ENCODE measurements at regions not wholly inside any gene's neighbourhood (a gene's known extent, or its start where the extent isn't known, plus 50 kb on each side); places are given as distances from the start of the nearest gene placed in this dataset.

DNA sequence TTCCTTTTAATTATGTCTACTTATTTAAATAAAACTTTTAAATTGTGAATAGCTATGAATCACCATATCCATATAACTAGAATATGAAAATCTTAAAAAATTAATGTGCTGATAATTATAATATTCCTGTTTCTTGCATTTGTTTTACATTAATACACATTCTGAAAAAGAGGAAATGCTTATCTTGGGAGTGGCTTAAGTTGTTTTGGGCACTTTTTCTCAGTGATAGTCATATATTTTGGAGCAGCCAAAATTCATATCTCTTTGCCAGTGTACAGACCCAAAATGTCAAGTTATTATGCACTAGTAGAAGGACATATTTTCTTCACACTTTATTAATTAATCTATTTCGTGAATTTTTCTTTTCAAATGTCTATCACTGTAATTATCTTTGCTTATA lies 838.5 kb downstream of the USP25 start:
- no peak for DNase-seq

DNA sequence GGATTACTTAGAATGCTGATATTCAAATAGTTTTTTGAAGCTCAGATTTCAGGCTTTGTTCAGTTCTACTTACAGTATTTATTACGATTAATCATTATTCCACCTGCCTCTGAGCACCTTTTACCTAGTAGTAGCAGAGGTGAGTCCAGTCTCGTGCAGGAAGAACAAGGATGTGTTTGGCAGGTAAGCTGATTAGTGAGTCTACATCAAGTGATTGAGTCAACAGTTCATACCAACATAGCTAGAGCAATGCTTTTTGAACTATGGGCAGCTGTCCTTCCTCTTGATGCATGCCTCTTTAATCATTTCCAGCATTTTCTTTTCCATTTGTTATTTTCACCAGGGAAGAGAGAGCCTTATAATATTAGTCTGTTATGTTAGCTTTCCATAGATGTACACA lies 838.9 kb downstream of the USP25 start:
- DNase-seq = no peak

DNA sequence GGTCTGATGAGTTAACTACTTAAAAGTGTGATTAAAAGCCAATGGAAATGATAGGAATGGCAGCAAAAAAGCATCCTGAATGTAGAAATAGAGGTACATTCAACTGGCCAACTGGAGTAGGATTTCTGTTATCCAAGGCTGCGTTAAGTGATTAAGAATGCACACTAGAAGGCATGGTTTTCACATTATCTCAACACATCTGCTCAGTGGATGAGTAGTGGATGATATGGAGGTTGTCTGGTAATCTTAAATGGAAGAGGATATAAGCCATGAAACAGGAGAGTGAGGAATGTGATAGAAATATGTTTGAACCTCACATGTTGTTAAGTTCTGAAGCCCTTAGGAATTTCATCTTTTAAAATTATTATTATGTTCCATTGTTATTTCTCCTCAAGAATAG lies 839.9 kb downstream of the USP25 start:
- DNase-seq = no peak

DNA sequence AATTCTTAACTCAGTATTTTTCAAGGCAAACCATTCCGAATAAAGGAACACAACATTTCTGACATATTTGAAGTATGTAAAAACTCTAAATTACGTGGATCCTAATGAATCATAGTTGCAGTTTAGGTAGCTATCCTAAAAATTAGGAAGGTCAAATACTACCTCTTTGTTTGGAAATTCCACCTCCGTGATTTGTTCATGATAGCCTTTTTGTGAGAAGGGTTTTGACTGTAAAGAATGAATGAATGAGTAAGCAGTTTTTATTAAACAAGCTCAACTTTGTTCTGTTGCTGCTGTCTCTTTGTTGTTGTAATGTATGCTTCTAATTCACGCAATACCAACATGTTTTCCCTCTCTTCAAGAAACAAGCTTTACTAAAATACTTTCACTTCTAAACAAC lies 840.4 kb downstream of the USP25 start:
- no peak for DNase-seq

DNA sequence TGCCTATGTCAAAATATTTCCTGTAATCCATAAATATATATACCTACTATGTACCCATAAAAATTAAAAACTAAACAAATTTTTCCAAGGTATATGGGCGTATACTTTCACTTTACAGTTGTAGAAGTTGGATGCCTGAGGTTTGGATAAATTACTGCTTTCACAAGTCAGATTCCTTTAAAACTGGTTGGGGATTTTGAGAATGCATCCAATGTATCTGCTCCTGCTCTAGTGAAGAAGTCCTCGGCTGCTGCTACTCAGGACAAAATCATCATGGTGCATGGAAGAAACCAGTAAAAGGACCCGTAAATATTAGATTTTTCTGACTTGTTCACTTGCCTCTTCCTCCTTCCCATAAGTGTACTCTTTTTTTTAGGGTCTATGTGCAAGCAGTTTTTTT lies 841.1 kb downstream of the USP25 start:
- no peak for DNase-seq

DNA sequence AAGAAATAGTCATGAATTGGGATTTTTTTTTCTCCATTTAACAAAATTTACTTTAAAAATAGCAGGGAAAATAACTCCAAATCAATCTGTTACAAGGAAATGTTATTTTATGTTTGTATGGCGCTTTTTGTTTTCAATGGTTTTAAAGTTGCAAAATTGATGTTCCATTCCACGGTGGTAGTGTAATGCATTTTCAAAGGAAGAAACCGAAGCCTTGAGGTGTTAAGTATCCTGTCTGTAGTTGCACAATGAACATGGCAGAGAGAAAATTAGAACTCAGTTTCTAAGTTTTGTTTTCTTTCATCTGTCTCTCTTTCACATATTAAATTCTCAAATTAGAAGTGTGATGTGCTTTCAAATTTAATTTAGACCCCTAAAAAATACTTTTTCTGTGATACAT lies 841.8 kb downstream of the USP25 start:
- no peak for DNase-seq

DNA sequence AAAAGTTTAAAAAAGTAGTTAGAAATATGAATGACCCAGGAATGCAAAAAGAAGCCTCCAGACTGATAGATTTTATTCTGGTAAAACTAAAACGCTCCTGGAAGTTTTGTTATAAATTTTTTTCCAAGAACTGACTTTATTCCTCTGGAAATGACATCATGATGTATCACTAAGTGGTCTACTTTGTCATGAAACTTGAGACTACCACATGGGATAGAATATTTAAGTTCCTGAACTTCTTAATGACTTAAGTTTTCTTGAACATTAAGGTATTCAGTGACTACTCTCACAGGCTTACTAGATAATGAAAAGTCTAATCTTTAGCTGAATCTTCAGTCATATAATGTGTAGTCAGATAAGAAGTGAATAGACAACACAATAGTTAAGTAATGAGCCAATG lies 842.2 kb downstream of the USP25 start:
- DNase-seq = no peak

DNA sequence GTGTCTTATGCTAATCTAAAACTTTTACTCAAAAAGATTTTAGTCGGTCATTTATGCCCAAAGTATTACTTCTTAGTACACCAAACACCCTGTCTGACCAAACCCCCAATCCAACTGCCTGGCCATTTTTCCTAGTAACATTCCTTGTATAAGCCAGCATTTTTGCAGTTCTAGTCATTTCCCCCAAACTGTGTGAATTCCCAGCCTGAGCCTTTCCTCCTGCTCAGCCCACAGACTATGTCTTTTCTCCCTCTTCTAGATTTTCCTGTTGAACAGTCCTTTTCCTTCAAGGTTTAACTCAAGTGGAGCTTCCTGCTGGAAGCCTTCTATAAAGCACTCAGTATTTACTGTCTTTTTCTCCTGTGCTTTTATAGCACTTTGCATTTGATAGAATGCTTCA lies 843.8 kb downstream of the USP25 start:
- DNase-seq = no peak

DNA sequence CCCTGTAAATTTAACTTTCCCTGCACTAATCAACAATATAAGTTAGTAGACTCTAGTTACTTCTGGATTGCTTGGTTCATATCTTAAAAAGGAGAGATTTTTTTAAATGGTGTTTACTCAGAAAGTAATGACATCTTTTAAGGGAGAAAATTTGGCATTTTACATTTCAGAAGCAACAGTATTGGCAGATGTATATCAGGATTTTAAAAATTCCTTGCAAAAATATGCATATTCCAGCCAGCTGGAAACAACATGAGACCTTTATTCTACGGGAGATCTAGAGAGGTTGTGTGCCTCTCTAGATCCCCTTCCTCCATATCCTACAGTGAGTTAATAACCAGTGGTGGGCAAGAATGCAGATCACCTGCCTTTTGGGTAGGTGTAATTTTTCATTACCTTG lies 848.2 kb downstream of the USP25 start:
- no peak for DNase-seq

DNA sequence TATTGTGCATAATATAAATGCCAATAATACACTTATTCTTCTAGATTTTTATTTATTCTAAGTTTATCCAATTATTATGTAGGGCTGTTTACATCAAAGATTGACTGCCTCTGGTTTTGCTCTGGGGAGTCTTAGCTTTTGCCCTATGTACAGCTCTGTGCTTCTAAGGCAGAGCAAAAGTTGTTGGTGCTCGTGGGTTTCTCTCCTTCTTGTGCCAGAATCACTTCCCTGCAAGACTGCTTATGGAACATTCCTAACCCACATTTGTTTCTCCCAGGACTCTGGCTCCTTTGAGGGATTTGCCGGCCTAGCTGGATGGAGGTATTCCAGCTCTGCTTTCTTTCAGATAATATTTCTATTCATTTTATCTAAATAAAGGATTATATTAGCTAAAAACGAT lies 849.1 kb downstream of the USP25 start:
- no peak for DNase-seq

DNA sequence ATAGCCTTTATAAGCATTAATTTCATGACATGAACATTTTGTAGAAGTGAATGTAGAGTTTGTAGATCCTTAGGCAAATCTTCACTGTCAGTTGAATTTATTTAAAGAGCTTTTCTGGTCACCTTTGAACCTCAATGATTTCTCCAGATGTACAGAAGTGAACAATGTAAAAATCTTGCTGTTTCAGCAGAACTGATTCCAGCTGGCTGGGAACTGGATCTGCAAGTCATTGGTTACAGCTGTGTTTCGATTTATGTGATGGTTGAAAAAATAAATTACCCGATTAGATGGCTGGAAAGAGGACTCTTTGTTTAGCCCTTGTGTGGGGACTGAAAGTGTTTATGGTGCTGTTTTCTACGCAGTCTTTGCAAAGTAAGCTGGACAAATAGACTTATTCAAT lies 849.8 kb downstream of the USP25 start:
- no peak for DNase-seq

DNA sequence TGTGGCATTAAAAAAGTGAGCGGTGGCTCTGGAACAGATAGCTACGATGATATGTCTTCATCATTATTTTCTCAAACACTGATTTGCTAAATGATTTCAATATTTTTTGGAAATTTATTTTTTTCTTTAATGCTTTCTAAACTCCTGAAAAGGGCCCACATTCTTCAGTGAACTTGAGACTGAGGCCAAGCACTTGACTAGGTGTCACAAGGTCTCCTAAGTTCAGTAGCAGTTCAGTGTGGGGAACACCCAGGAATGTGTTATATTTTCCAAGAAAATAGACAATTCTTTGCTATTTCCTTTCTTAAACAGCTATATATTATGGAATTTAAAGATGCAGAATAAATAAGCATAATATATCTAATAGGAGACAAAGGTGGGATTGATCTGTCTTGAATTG lies 850.9 kb downstream of the USP25 start:
- no peak for DNase-seq

DNA sequence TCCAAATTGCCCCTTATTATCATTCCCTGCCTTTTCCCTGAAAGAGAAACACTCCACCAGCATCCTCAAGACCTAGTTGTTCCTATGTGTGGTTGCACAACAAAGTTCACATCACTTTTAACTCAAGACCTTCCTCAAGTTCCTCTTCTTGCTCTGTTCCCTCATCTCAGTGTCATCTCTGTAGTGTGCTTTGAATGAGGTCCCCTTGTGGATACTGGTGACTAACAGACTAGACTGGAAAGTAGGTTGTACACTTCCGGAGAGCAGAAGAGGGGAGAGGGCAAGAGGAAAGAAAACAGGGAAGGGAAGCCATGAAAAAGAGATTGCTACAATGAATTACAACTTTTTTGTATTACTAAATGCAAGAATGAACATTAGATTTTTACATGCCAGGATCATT lies 853.8 kb downstream of the USP25 start:
- no peak for DNase-seq

DNA sequence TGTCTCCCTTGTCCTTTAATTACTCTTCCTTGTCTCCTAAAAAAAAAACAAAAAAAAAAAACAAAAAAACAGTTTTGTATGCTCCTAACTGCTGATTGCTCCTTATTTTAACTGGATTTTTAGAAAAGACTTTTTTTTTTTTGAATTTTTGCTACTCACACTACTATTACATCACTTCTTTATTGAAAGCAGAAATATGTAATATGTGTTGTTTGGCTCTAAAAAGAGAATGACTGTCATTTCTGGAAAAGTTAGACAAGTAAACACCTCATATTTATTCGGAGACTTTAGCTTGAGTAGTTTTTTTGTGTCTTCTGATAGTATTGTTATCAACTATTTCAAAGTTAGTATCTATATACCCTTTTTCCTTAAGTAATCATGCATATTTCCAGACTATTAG lies 855.0 kb downstream of the USP25 start:
- DNase-seq = no peak

DNA sequence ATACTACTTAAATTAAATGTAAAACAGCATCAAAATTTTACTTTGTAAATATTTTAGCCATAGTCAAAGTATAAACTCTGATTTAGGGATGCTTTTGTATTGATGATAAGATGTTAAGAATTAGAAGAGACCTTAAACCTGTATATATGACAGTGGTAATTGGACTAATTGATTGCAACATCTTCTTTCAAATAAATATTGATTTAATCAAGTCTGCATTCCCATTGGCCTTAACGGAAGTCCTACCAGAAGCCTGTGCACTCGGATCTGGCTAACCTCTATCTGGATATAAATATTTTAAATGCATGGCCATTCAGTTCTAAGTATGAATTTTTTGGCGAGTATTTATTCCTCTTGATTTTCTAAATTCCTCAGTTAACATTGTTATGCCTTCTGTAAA lies 856.1 kb downstream of the USP25 start:
- no peak for DNase-seq

DNA sequence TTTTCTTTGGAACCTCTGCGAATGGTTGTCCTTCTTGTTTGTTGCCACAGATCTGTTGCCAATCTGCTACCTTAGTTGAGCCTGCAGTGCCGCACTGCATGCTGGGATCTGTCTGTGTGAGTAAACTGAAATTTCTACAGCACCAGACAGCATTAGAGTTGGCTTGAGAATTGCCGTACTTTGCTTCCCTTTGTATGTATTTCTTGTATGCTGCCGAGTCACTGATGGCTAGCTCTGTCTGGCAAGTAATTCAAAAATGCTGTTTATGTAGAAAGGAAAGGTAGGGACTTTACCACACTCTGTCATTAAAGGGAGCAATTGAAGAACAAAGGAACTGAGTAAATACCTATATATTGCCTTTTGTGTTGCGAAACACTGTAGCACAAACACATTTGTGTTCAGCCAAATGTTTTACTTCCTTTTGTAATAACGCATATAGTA lies 857.4 kb downstream of the USP25 start:
- no peak for DNase-seq

DNA sequence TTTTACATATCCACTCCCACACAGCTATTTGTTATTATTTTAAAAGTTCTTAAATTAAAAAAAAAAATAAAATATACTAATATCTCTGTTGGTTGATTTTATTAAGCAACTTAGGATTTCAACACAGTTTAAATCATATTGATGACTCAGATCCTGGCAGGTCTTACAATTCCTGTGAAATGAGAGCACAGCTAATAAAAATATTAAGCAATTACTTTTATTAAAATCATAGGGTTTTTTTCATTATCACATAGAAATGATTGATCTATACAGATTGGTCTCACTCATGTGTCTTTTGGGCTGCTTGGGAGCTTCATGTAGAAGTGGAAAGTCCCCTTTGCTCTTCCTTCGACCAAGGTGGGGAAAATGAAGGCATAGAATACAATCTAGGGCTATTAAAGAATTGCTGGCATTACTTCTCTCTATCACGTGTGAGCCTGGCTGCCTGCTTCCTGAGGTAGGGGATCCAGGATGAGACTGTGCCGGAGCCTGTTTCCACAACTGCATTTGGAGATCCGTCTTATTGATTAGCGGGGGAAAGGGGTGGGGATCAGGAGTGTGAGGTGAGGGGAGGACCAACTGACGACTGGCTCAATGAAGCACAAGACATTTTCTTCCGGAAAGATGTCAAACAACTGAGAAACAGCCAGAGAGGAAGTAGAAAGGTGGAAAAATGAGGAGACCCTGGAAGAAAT lies 858.0 kb downstream of the USP25 start:
- no peak for DNase-seq

DNA sequence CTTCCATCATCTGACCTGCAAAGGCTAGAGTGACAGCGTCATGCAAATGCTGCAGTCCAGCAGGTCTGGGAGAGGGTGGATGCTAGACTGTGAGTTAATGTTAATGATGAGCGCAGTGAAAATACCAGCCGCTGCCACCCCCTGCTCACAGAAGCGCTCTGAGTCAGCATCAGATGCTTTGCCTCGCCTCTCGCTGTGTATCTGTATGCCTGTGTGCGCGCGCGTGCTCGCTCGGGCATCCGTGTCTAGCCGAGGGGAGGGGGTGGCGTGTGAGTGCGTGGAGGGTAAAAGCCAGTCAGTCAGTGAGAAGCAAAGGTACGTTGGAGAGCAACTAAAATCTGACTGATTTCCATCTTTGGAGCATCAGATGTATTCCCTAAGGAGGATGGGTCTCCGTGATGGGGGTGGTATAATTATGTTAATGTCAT lies 858.7 kb downstream of the USP25 start:
- DNase-seq = no peak

DNA sequence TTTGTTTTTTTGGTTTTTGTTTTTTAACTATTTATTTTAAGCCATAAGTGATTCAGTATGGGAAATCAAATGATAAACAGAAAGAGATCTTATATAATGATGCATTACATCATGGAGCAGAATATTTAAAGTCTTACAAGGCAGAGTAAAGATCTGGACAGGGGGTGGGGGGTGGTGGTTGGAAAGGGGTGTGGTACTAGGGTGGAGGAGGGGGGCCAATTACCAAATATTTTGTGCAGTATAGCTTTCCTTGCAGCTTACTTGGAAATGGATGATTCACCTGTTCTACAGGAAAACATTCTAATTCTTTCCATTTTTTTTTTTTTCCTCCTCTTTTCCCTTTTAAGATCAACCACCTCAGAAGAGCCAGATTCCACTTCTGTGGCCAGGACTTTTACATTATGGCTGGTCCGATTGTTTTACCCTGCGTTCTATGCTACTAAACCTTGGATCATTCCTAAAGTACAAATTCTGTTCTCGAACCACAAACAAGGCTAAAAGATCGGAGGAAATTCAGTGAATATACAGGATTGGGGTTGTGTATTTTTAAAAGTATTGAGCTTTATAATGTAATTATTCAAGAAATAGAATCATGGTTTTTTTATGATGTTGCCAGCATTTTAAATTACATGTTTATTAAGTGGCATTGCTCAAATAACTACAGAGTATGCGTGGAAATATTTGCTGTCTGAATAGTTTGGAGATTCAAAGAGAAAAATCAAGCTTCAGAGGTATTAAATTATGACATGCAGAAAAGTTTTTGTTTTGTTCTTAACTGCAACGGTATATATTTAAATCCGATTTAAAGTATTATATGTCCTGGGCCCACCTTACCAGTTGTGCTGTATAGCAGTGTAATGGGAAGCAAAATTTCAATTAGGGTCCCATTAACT lies 859.5 kb downstream of the USP25 start:
- no peak for DNase-seq

DNA sequence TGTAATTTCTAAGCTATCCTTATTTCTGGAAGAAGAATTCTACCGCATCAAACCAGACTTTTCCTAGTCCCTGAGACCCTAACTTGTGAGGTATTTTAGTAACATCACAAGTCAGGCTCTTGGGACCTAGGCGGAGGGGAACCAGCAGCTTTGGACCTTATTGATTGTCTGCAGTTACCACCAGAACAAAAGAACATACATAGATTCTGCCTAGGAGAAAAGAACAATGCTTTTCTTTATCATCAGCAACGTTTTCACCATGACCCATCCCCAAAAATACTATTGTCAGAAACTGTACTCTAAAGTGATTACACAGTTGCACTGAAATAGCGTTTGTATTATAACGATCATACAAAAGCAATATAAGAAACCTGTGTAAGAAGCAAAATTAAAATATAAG lies 860.4 kb downstream of the USP25 start:
- no peak for DNase-seq

DNA sequence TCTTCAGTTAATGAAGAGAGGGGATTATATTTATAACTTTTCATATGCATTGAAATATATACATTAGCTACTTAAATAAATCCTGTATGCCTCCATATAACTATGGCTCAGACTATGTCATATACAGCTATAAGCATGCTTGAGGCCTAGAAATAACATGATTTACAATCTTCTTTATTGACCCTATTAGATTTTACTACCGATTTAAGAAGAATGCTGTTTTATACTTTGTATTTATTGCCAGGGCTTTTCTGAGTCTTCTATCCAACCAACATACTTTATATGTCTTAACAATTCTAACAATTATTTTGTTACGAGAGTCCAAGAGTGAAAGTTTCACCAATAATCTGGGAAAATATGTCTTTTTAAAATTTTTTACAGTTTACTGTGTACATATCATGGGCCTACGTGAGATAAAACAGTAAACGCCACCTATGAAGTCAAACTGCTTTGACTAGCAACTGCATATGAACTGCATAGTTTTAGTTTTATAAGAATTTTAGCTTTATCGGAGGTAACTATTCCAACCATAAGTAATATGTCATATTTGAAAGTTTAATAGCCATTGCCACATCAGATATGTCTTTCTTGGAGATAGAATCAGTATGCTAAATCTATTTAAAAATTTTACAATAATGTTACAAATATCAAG lies 861.0 kb downstream of the USP25 start:
- no peak for DNase-seq

DNA sequence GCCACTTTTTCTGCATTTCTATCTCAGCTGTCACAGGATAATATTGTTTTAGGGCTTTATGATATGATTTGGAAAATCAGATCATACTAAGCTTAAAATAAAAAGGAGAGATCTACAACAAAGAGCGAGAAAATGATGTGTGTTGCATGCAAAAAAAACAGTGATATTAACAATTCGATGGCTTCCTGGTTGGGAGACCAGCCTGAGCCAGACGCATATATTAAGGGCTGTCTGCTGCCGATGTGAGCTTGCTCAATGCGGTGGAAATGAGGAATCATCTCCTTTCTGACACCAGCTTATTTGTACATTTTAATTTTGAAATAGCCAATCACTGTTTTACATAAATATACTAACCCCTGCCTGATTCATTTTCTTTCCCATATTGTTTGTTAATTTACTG lies 862.6 kb downstream of the USP25 start:
- no peak for DNase-seq

DNA sequence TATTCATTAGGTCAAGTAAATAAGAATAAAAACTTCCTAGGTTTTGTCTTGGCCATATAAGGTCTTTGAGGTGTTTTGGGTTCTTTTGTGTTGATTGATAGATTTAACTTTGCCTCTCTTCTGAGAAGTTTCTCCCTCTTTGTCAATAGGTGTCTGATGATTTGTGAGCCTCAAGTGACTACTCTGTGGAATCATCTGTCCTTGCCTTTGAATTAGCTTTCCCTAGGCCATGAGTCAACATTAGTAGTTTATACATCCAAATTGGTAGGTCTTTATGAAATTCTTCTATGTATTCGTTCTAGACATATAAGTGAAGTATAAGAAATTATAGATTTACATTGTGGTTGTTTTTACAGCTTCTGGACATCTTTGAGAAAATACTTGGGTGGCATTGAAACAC lies 864.4 kb downstream of the USP25 start:
- no peak for DNase-seq

DNA sequence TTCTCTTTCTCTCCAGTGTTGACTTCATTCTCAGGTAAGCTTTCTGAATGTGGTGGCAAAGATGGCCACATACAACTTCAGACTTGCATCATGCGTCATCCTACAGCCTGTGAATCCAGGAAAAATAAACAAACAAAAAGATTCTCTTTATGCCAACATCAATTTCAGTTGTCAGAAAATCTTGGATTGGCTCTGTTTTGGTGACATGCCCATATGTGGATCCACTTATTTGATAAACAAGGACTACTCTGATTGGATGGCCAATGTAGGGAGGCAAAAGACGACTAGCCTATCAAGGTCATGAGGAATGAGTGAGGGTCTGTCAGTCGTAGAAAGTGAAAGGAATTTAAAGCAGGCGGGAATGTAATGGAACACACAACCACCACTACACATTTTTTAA lies 866.6 kb downstream of the USP25 start:
- DNase-seq = no peak

All from stimulated activated naive CD4-positive, alpha-beta T cell (primary cell).